ENCODE measurements at regions not wholly inside any gene's neighbourhood (a gene's known extent, or its start where the extent isn't known, plus 50 kb on each side); places are given as distances from the start of the nearest gene placed in this dataset.

DNA sequence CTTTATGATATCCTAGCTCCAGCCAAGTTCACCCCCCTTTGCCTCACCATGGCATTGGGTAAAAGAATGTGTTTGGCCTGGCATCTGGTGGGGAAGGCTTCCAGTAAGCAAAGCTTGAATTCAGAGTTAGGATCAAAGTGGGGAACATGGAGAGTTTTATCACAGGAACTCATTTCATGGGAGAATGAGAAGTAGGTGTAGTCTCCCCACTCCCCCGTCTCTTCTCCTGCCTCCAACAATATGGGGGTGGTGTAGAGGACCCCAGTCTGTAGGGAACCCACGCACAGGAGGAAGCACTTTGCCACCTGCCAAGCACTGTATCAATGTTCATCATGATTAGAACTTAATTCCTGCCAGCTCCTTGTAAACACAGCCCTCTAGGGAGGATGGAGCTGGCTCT is 200.5 kb downstream of the UACA start:
- TF ChIP-seq, protein P1, sequence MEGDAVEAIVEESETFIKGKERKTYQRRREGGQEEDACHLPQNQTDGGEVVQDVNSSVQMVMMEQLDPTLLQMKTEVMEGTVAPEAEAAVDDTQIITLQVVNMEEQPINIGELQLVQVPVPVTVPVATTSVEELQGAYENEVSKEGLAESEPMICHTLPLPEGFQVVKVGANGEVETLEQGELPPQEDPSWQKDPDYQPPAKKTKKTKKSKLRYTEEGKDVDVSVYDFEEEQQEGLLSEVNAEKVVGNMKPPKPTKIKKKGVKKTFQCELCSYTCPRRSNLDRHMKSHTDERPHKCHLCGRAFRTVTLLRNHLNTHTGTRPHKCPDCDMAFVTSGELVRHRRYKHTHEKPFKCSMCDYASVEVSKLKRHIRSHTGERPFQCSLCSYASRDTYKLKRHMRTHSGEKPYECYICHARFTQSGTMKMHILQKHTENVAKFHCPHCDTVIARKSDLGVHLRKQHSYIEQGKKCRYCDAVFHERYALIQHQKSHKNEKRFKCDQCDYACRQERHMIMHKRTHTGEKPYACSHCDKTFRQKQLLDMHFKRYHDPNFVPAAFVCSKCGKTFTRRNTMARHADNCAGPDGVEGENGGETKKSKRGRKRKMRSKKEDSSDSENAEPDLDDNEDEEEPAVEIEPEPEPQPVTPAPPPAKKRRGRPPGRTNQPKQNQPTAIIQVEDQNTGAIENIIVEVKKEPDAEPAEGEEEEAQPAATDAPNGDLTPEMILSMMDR (conservative IDR thresholded peaks at IDR 0.05; ENCODE audit: low read length), result no peak
- TF ChIP-seq EZH2phosphoT487 (IDR thresholded peaks at IDR 0.05; ENCODE audit: borderline replicate concordance, low read depth, low read length), result no peak

Measured in OCI-LY7 (cell line).